ENCODE measurements at regions not wholly inside any gene's neighbourhood (a gene's known extent, or its start where the extent isn't known, plus 50 kb on each side); places are given as distances from the start of the nearest gene placed in this dataset.

GRCh38 chr18:11500153-11501122, 109.0 kb upstream of the SLC35G4 start:
- no peak for DNase-seq (ENCODE audit: low spot score)
- no peak for TF ChIP-seq CTCF (IDR thresholded peaks at IDR 0.05)
- peak; percentile 95 for ATAC-seq (ENCODE audit: low FRiP score)

GRCh38 chr18:11498821-11499220, 110.6 kb upstream of the SLC35G4 start:
- no peak for DNase-seq (ENCODE audit: low spot score)
- no peak for TF ChIP-seq CTCF (IDR thresholded peaks at IDR 0.05)
- ATAC-seq (ENCODE audit: low FRiP score), result peak; percentile 54

GRCh38 chr18:11497585-11497984, 111.8 kb upstream of the SLC35G4 start:
- no peak for TF ChIP-seq CTCF (IDR thresholded peaks at IDR 0.05)
- ATAC-seq (ENCODE audit: low FRiP score), result no peak
- DNase-seq (ENCODE audit: low spot score), result no peak

- TF ChIP-seq CTCF (IDR thresholded peaks at IDR 0.05), result no peak
- ATAC-seq (ENCODE audit: low FRiP score), result no peak
- no peak for DNase-seq (ENCODE audit: low spot score)
These were observed 112.7 kb upstream of the SLC35G4 start for GRCh38 chr18:11496526-11497172.

- no peak for DNase-seq (ENCODE audit: low spot score)
- no peak for ATAC-seq (ENCODE audit: low FRiP score)
- no peak for TF ChIP-seq CTCF (IDR thresholded peaks at IDR 0.05)
These were observed 114.0 kb upstream of the SLC35G4 start for GRCh38 chr18:11495441-11495840.

- no peak for TF ChIP-seq CTCF (IDR thresholded peaks at IDR 0.05)
- ATAC-seq (ENCODE audit: low FRiP score), result no peak
- no peak for DNase-seq (ENCODE audit: low spot score)
These were observed 115.3 kb upstream of the SLC35G4 start for GRCh38 chr18:11494107-11494506.

All from omental fat pad (tissue), 3 donors.